GM23338 (cell line): ENCODE measurements at regions not wholly inside any gene's neighbourhood (a gene's known extent, or its start where the extent isn't known, plus 50 kb on each side); places are given as distances from the start of the nearest gene placed in this dataset.

Source experiments
- ATAC-seq: fragments of 200-7000 bp; cut with Tn5 transposase; 3 replicates; pipeline ENCODE4 v1.9.1; 2020
- DNase-seq: peaks from one replicate; pipeline ENCODE4 v3.0.0-alpha.2; 2015; ENCODE audit warnings: low spot score
- H2AFZ ChIP-seq: fragments of 200-600 bp; sonication (generic); 2 replicates; pipeline ENCODE4 v1.8.0; 2016; ENCODE audit warnings: antibody characterized with exemption, mild to moderate bottlenecking, moderate library complexity
- H3F3A ChIP-seq: fragments of 200-600 bp; sonication (generic); replicated peaks from 2 replicates; pipeline ENCODE4 v1.8.0; 2017; ENCODE audit warnings: antibody characterized with exemption, mixed run types, low read depth
- H3K27ac ChIP-seq: fragments of 200-600 bp; sonication (generic); 2 replicates; pipeline ENCODE4 v1.6.1; 2016; ENCODE audit warnings: low read depth
- H3K27me3 ChIP-seq: fragments of 200-600 bp; sonication (generic); 2 replicates; pipeline ENCODE4 v1.8.0; 2016; ENCODE audit warnings: mild to moderate bottlenecking, mixed run types, moderate library complexity; ENCODE audit not compliant: insufficient read depth
- H3K36me3 ChIP-seq: fragments of 200-600 bp; sonication (generic); 2 replicates; pipeline ENCODE4 v1.8.0; 2016; ENCODE audit warnings: mild to moderate bottlenecking; ENCODE audit not compliant: insufficient read depth
- H3K4me1 ChIP-seq: fragments of 200-600 bp; sonication (generic); 2 replicates; pipeline ENCODE4 v1.8.0; 2016; ENCODE audit warnings: mild to moderate bottlenecking, moderate library complexity; ENCODE audit not compliant: insufficient read depth
- H3K4me2 ChIP-seq: fragments of 200-600 bp; sonication (generic); 2 replicates; pipeline ENCODE4 v1.7.1; 2017; ENCODE audit warnings: mixed run types
- H3K4me3 ChIP-seq: fragments of 200-600 bp; sonication (generic); 2 replicates; pipeline ENCODE4 v1.6.1; 2016; ENCODE audit warnings: mixed run types
- H3K79me2 ChIP-seq: fragments of 200-600 bp; sonication (generic); replicated peaks from 2 replicates; pipeline ENCODE4 v1.8.0; 2017; ENCODE audit warnings: mild to moderate bottlenecking; ENCODE audit not compliant: insufficient read depth
- H3K9me2 ChIP-seq: fragments of 200-600 bp; sonication (generic); 2 replicates; pipeline ENCODE4 v1.8.0; 2017; ENCODE audit not compliant: insufficient read depth
- H4K20me1 ChIP-seq: fragments of 200-600 bp; sonication (generic); replicated peaks from 2 replicates; pipeline ENCODE4 v1.8.0; 2017; ENCODE audit warnings: mild to moderate bottlenecking; ENCODE audit not compliant: insufficient read depth
- H3K27ac Mint-ChIP-seq: 2 replicates; pipeline ENCODE4 v1.8.0; 2020; ENCODE audit warnings: inconsistent platforms, mild to moderate bottlenecking, moderate library complexity, mixed read lengths
- H3K27me3 Mint-ChIP-seq: 3 replicates; pipeline ENCODE4 v1.8.0; 2022; ENCODE audit warnings: low read depth, mild to moderate bottlenecking, moderate library complexity, mixed read lengths, inconsistent platforms; ENCODE audit not compliant: insufficient read depth, poor library complexity
- H3K36me3 Mint-ChIP-seq: 3 replicates; pipeline ENCODE4 v1.8.0; 2021; ENCODE audit warnings: low read depth, mild to moderate bottlenecking, inconsistent platforms, moderate library complexity, mixed read lengths
- H3K4me1 Mint-ChIP-seq: 3 replicates; pipeline ENCODE4 v1.8.0; 2020; ENCODE audit warnings: mild to moderate bottlenecking, inconsistent platforms, mixed read lengths
- H3K4me3 Mint-ChIP-seq: 3 replicates; pipeline ENCODE4 v1.8.0; 2021; ENCODE audit warnings: moderate library complexity, mild to moderate bottlenecking, inconsistent platforms, mixed read lengths
- H3K9me3 Mint-ChIP-seq: 3 replicates; pipeline ENCODE4 v1.8.0; 2020; ENCODE audit warnings: moderate library complexity, mild to moderate bottlenecking, inconsistent platforms, mixed read lengths
- CREB1 ChIP-seq: fragments of 250-450 bp; sonication (Bioruptor Pico); IDR thresholded peaks from 2 replicates; pipeline ENCODE4 v1.5.0; 2020; ENCODE audit warnings: low read depth, mild to moderate bottlenecking, moderate library complexity
- EZH2phosphoT487 ChIP-seq: fragments of 200-600 bp; sonication (generic); IDR thresholded peaks from one replicate; pipeline ENCODE4 v1.8.1; 2018; ENCODE audit warnings: antibody characterized with exemption; ENCODE audit not compliant: unreplicated experiment
- JUNB ChIP-seq: IDR thresholded peaks from one replicate; pipeline ENCODE4 v1.6.1; 2016; ENCODE audit warnings: antibody characterized with exemption; ENCODE audit not compliant: unreplicated experiment
- NANOG ChIP-seq: IDR thresholded peaks from 2 replicates; pipeline ENCODE4 v1.6.1; 2016; ENCODE audit warnings: antibody characterized with exemption, borderline replicate concordance
- POLR2AphosphoS5 ChIP-seq: IDR thresholded peaks from 2 replicates; pipeline ENCODE4 v1.6.1; 2016; ENCODE audit warnings: antibody characterized with exemption, low read depth
- STAT1 ChIP-seq: IDR thresholded peaks from one replicate; pipeline ENCODE4 v1.6.1; 2016; ENCODE audit warnings: antibody characterized with exemption; ENCODE audit not compliant: unreplicated experiment
- ZNF114 ChIP-seq: fragments of 250-450 bp; sonication (Bioruptor Pico); IDR thresholded peaks from 2 replicates; pipeline ENCODE4 v1.5.0; 2020; ENCODE audit warnings: mild to moderate bottlenecking, moderate library complexity
- ZNF331 ChIP-seq: fragments of 250-450 bp; sonication (Bioruptor Pico); IDR thresholded peaks from 2 replicates; pipeline ENCODE4 v1.5.0; 2020; ENCODE audit warnings: low read depth, mild to moderate bottlenecking, moderate library complexity
- TF ChIP-seq, protein P1 (sequence below), 2 experiments: fragments of 200-600 bp in 1 of 2; sonication (generic) in 1 of 2; conservative IDR thresholded peaks; 2 replicates each; pipeline versions ENCODE4 v1.5.1 to v1.6.1; 2016 to 2017; ENCODE audit warnings: antibody characterized with exemption in 2 of 2, low read depth in 2 of 2, mild to moderate bottlenecking in 2 of 2, moderate library complexity in 1 of 2
- TF ChIP-seq, protein P2 (sequence below): IDR thresholded peaks from 2 replicates; pipeline ENCODE4 v1.6.1; 2016; ENCODE audit warnings: antibody characterized with exemption

DNA sequence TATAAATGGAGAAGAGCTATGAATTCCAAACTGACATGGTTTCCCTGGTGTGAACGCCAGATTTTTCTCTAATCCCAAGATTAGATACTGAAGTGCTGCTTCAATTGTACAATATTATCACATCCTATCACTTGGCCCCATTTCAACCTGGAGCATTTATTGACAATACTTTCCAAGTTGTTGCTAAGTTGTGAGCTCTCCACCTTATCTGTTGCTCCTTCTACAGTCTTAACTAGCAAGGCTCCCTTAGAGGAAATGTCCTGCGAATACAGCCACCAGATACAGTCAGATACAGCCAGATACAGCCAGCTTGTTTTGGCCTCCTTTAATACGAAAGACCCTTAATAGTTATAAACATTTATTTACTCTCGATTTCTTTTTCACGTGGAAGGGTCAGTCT is 466.3 kb upstream of the FAM241A start:
- Histone ChIP-seq H3K4me3 (no peak overlapping the region), H4K20me1 (no peaks in the 10 kb centered on the region), H3K27ac (no peak overlapping the region), H3K36me3 (no peaks in the 10 kb centered on the region), H3K9me2 (no peaks in the 10 kb centered on the region), H3F3A (no peaks in the 10 kb centered on the region), H3K79me2 (no peaks in the 10 kb centered on the region), H3K4me2 (no peak overlapping the region), H3K4me1 (peaks cover 6% of the 10 kb centered on the region; the same call in 1 of the 2 replicates), H3K27me3 (no peaks in the 10 kb centered on the region), H2AFZ (no peak overlapping the region)
- Mint-ChIP-seq H3K4me3 (no peak overlapping the region), H3K36me3 (no peaks in the 10 kb centered on the region), H3K27ac (no peak overlapping the region), H3K9me3 (no peaks in the 10 kb centered on the region), H3K4me1 (peaks cover 17% of the 10 kb centered on the region), H3K27me3 (no peaks in the 10 kb centered on the region)
- ATAC-seq (no peak), DNase-seq (no peak)
- TF ChIP-seq POLR2AphosphoS5 (no peak), EZH2phosphoT487 (no peak), ZNF331 (CRISPR knock-in tag) (no peak)

DNA sequence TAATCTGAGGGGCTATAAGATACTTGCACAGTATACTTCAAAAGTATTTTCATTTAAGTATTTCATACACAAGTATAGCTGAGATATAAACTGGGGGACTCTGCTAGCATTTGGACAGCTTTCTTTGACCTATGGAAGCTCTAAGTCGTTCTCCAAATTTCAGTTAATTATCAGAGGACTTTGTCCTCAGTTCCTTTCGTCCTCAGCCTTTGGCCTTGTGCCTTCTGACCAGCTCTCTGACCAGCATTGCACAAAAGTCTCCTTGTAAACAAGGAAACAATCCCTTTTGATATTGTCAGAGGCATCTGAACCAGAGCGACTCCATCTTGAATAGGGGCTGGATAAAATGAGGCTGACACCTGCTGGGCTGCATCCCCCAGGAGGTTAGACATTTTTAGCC is 464.0 kb upstream of the FAM241A start:
- no peak overlapping the region for H3K4me3 Mint-ChIP-seq
- H3K27me3 Mint-ChIP-seq, result no peaks in the 10 kb centered on the region
- no peaks in the 10 kb centered on the region for H4K20me1 ChIP-seq

DNA sequence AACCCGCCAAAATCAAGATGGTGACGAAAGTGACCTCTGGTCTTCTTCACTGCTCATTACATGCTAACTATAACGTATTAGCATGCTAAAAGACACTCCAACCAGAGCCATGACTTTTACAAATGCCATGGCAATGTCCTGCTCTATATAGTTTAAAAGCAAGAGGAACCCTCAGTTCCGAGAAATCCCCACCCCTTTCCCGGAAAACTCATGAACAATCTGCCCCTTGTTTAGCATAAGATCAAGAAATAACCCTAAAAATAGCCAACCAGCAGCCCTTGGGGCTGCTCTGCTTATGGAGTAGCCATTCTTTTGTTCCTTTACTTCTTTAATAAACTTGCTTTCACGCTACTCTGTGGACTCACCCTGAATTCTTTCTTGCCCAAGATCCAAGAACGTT is 463.5 kb upstream of the FAM241A start:
- H3K79me2 ChIP-seq, result no peaks in the 10 kb centered on the region
- no peaks in the 10 kb centered on the region for H3K27me3 ChIP-seq
- Mint-ChIP-seq H3K27ac (no peak overlapping the region), H3K4me3 (no peak overlapping the region), H3K27me3 (no peaks in the 10 kb centered on the region), H3K36me3 (no peaks in the 10 kb centered on the region), H3K4me1 (peaks cover 9% of the 10 kb centered on the region), H3K9me3 (no peaks in the 10 kb centered on the region)
- no peaks in the 10 kb centered on the region for H3F3A ChIP-seq
- peaks cover 6% of the 10 kb centered on the region; the same call in 1 of the 2 replicates for H3K4me1 ChIP-seq
- no peaks in the 10 kb centered on the region for H4K20me1 ChIP-seq
- H3K36me3 ChIP-seq, result no peaks in the 10 kb centered on the region
- no peak overlapping the region for H3K4me3 ChIP-seq
- TF ChIP-seq ZNF114 (CRISPR knock-in tag) (no peak), STAT1 (no peak), NANOG (no peak), CREB1 (no peak), JUNB (no peak), ZNF331 (CRISPR knock-in tag) (no peak), POLR2AphosphoS5 (no peak)
- TF ChIP-seq, protein P1, sequence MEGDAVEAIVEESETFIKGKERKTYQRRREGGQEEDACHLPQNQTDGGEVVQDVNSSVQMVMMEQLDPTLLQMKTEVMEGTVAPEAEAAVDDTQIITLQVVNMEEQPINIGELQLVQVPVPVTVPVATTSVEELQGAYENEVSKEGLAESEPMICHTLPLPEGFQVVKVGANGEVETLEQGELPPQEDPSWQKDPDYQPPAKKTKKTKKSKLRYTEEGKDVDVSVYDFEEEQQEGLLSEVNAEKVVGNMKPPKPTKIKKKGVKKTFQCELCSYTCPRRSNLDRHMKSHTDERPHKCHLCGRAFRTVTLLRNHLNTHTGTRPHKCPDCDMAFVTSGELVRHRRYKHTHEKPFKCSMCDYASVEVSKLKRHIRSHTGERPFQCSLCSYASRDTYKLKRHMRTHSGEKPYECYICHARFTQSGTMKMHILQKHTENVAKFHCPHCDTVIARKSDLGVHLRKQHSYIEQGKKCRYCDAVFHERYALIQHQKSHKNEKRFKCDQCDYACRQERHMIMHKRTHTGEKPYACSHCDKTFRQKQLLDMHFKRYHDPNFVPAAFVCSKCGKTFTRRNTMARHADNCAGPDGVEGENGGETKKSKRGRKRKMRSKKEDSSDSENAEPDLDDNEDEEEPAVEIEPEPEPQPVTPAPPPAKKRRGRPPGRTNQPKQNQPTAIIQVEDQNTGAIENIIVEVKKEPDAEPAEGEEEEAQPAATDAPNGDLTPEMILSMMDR (conservative IDR thresholded peaks at IDR 0.05; ENCODE audit: low read depth in 2 of 2), result no peak
- TF ChIP-seq, protein P2, sequence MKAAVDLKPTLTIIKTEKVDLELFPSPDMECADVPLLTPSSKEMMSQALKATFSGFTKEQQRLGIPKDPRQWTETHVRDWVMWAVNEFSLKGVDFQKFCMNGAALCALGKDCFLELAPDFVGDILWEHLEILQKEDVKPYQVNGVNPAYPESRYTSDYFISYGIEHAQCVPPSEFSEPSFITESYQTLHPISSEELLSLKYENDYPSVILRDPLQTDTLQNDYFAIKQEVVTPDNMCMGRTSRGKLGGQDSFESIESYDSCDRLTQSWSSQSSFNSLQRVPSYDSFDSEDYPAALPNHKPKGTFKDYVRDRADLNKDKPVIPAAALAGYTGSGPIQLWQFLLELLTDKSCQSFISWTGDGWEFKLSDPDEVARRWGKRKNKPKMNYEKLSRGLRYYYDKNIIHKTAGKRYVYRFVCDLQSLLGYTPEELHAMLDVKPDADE, result no peak
- H3K4me2 ChIP-seq, result no peak overlapping the region
- no peaks in the 10 kb centered on the region for H3K9me2 ChIP-seq
- no peak overlapping the region for H3K27ac ChIP-seq
- no peak overlapping the region for H2AFZ ChIP-seq
- ATAC-seq (no peak), DNase-seq (no peak)

More for the DNA sequence above, 464.0 kb upstream of the FAM241A start:
- Histone ChIP-seq H3K79me2 (no peaks in the 10 kb centered on the region), H3K4me3 (no peak overlapping the region), H3K9me2 (no peaks in the 10 kb centered on the region), H3K4me1 (peaks cover 6% of the 10 kb centered on the region; the same call in 1 of the 2 replicates), H3K27ac (no peak overlapping the region), H2AFZ (no peak overlapping the region), H3K27me3 (no peaks in the 10 kb centered on the region), H3K4me2 (no peak overlapping the region), H3F3A (no peaks in the 10 kb centered on the region), H3K36me3 (no peaks in the 10 kb centered on the region)
- Mint-ChIP-seq H3K9me3 (no peaks in the 10 kb centered on the region), H3K4me1 (peaks cover 14% of the 10 kb centered on the region), H3K36me3 (no peaks in the 10 kb centered on the region), H3K27ac (no peak overlapping the region)
- DNase-seq (no peak), ATAC-seq (no peak)
- TF ChIP-seq CREB1 (no peak), ZNF114 (CRISPR knock-in tag) (no peak), NANOG (no peak), EZH2phosphoT487 (no peak), ZNF331 (CRISPR knock-in tag) (no peak), POLR2AphosphoS5 (no peak)
- TF ChIP-seq, protein P1 (conservative IDR thresholded peaks at IDR 0.05; ENCODE audit: low read depth in 2 of 2), result no peak
